GM21423 (cell line): ENCODE measurements at regions not wholly inside any gene's neighbourhood (a gene's known extent, or its start where the extent isn't known, plus 50 kb on each side); places are given as distances from the start of the nearest gene placed in this dataset.
"Not testable (repeated sequence)": the region's sequence is repeated elsewhere in the genome, so short reads cannot be mapped to it uniquely, and the experiment has no call there.

ENCODE experiments used
- ATAC-seq: cut with Tn5 transposase; IDR thresholded peaks from one replicate; pipeline ENCODE4 v1.9.1; 2021; ENCODE audit warnings: mild to moderate bottlenecking, moderate library complexity; ENCODE audit not compliant: unreplicated experiment

DNA sequence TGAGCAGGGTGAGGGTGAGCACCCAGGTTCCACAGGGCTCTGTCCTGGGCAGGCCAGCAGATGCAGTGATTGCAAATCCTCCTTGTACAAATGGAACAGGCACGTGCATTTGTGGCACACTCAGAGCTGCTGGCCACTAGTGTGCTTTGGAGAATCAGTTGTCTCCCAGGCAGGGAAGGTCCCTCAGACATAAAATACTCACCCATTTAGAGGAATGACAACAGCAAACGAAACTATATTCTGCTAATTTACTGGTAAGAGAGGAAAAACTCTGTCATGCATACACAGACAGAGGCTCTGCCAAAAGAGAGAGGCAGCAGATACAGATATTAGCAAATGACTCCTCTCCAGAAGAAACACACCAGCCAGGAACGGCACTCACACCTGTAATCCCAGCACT lies 116.5 kb upstream of the PLGLB2 start:
- ATAC-seq = not testable (repeated sequence)

DNA sequence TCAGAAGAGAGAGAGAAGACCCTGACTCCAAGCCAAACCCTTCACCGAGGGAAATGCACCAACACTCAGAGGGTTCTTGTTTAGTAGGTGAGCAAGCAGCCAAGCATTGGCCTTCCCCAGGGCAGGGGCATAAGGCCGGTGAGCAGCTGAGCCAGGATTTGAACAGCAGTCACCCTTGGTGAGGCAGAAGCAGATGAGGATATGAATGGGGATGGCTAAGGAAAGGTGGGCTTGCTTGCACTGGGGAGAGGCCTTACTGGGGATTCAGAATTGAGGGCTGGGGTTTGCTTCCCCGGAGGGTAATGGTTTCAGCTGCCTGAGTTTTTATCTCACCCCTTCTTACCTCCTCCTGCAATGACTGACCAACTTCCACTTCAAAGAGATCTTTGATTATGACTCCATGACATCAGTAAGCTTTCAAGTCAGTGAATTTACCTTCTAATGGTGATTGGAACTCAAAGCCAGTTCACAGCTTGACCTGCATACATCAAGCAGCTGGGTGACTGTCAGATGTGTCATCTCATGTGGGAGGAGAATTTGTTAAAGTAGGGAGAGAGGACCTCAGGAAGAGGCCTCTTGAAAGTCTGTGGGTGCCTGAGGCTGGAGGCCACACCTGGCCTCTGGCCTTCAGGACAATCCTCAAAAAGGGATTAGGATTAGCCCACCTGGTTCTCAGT lies 114.5 kb upstream of the PLGLB2 start:
- not testable (repeated sequence) for ATAC-seq

DNA sequence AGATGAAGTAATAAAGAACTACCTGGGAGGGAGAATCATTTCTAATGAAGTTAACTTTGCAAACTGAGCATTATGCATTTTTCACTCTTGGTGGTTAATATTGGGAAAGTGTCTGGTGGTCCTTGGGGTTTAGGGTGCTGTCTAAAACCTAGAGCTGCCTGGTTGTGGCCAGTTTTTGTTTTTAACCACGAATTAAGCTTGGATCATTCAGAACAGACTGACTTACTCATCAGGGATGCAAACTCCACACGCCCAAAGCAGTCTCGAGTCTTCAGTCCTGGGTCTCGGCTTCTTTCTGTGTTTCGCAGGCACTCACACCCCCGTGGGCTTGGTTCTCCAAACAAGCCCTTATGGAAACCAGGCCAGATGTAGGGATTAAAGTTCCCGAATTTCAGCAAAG lies 113.8 kb upstream of the PLGLB2 start:
- not testable (repeated sequence) for ATAC-seq

DNA sequence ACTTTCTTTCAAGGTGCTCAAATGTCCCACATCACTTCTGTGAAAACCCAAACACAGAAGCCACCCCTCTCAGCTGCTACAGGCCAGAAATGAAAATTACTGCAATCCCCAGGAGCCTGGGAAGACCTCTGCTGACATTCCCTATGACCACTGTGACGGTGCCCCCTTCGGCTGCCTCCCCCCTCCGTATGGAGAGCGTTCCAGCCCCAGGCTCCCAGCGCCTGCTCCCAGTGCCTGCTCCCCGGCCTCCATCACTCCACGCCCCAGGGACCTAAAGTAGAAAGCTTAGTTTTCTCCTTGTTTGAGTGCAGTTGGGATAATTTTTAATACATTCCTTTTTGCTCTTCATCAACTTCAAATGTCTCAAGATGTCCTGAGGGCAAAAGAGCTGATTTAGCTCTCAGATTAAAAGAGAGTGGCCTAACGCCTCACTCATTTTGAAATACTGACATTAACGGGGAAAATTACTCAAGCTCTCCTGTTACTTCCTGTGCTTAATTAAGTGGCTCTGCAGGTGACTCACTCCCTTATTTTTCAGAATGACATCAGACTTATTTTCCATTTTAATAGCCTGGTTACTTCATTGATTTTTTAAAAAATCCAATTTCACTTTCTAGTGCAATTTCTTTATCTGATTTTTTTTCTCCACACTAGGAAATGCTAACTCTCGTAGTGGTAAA lies 112.8 kb upstream of the PLGLB2 start:
- not testable (repeated sequence) for ATAC-seq

DNA sequence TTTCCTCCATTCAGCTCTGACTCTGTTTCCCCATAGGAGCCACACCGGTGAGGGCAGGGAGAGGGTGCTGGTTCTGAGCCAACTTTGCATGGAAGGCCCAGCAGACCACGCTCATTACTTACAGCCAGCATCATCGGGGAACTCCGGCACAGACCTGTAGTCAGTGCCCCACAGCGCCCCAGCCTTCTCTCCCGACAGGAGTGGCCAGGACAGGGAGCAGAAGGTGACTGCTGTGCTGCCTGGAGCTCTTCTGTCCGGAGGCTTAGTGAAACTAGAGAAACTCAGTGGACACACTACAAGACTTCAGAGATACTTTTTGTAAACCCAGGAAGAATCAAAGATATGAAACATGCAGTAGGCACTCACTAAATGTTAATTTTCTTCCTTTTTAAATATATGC lies 111.6 kb upstream of the PLGLB2 start:
- not testable (repeated sequence) for ATAC-seq

DNA sequence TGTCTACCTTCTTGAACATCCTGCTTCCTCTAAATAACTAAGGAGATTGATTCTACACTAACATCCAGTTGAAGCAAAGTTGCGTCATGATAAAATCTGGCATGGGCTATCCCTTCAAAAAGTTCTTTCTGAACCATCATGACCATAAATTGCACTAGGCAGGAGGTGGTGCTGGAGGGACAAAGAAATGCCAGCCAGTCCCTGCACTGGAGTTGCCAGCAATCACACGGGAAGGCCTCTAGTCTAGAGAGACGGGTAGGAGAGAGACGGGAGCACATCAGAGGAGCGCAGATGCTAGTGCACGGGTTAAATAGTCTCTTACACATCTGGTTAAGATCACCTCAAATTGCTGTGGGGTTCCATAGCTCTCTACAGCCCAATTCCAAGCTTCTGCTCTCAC lies 111.2 kb upstream of the PLGLB2 start:
- ATAC-seq = not testable (repeated sequence)

DNA sequence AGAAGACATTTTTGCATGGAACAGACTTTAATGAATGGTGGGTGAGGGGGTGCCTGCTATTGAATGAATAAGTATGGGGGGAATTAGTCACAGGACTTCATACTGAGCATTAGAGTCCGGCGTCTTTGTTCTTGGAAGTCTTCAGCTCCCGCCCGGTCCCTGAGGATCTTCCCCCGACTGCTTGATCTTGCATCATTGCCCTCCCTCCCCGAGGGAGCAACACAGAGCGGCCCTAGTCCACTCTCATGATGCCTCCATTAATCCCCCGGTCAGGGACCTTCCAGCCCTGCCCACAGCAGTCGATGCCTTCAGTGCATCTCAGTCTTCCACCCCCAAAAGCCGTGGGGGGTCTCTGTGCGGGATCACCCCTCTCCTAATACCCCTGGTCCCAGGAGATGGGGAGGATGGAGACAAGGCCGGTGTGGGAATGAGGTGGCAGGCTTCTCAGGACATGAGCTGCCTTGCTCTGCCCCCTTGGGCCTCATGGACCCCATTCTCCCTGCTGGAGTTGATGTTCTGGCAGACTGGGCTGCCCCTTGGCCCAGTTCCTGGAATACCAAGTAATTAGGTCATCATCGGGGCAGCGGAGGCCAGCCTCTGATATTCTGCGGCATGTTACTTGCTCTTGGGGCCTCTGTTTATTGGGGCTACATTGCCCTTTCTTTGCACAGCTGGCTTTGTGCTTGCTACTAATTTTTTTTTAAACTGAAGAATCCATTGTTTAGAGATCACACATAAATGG lies 110.5 kb upstream of the PLGLB2 start:
- ATAC-seq = not testable (repeated sequence)

DNA sequence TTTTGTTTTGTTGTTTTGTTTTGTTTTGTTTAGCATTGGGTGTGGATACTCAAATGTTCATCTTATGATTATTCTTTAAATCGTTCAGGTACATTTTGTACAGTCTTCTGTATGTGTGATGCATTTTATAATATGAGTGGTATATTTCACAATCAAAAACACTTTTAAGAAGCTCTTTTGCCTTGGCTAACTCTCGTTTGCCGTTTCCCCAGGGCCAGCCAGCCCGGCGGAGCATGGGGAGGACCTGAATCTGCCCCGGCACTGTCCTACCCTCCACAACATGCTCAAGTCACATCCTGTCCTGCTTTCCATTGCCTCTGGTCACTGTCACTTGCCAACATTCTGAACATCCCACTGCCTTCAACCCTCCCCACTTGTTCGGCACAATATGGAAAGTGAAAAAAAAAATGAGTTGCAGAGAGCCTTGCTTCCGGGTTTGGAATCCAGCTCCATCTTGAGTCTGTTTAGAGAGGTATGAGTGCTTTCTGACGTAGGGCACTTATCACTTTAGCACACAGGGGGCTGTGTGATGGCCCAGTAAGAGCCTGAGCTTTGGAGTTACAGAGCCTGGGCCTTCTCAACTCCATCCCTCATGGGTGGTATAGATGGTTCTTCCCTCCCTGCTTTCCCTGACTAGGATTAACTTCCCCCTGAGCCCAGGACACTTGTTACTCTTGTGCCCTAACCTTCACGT lies 109.6 kb upstream of the PLGLB2 start:
- ATAC-seq = not testable (repeated sequence)

DNA sequence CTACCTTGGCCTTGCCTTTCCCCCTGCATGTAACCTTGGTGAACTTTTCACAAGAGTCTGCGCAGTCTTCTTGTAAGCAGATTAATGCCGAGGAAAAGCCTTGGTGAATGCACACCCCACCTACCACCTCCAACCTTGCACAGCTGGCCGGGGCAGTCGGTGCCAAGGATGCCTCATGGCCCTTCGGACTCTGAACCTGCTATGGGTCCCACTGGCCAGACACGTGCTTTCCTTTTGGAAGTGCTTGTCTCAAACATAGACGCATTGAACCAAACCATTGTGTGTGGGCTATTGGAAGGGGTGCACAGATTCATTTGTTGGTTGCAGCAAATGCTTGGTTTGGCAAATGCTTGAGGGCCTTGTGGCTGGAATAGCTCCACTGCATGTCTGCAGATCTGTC lies 109.0 kb upstream of the PLGLB2 start:
- ATAC-seq = not testable (repeated sequence)

DNA sequence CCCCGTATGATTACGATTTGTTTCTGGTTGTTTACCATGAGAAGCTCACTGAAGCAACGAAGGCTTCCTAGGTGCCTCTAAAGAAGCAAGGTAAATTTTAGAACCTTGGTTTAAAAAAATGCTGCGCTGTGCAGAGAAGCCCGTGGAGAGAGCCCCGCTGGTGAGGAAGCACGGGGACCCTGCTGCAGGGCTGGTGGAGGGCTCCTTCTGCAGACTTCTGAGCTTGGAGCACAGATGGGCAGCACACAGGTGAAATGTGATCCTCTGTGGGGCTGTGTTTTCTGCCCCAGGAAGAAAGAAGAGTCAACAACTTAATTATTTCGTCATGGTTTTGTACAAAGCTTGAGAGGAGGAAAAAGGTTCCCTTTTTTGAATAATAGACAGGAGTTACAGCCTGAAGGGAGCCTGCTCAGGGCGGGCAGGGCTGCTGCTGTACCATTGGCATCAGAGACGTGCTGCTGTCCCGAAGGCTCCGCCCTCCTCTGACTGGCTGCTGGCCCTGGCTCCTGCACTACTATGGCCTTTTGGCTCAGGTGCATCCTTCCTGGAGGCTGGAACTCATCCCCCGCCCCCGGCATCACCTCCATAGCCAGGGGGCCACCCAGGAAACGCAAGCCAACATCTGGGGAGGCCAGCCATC lies 108.0 kb upstream of the PLGLB2 start:
- ATAC-seq = not testable (repeated sequence)

DNA sequence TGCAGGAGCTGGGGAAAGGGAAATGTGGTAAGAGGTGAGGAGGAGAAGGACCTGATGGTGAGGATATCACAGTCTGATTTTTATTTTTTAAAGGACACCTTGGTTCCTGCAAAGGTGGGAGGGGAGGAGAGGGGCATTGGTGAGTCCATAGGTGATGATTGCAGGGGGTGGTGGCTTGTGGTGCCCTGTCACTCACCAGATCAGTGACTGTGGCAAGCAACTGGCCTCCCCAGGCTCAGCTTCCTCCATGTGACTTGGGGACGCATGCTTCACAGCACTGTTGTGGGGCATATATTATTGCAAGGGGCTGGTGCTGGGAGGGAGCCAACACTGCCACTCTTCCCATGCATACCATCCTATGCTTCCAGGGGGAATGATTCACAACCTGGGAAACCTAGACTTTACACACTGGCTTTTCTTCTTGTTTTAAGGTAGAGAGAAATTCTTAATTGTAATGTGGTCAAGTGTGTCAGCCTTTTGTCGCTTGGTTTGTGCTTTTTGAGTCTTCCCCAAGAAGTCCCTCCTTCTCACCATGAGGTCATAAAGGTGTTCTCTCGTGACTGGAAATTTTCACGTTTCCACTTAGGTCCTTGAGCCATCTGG lies 106.8 kb upstream of the PLGLB2 start:
- ATAC-seq = not testable (repeated sequence)

DNA sequence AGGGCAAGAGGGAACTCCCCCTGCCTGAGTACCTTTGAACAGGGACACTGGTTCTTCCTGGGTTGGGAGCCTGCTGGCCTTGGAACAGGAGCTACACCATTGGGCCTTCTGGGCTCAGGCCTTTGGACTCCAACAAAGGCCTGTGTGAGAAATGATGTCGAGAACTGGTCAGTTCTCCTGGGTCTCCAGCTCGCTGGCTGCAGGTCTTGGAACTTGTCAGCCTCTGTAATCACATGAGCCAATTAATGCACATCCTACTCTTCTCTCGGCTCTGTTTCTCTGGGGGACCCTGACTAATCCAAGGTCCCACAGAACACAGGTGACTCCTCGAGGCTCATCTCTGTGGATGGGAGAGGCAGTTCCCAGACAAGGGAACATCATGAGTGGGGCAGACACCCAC lies 104.7 kb upstream of the PLGLB2 start:
- not testable (repeated sequence) for ATAC-seq

DNA sequence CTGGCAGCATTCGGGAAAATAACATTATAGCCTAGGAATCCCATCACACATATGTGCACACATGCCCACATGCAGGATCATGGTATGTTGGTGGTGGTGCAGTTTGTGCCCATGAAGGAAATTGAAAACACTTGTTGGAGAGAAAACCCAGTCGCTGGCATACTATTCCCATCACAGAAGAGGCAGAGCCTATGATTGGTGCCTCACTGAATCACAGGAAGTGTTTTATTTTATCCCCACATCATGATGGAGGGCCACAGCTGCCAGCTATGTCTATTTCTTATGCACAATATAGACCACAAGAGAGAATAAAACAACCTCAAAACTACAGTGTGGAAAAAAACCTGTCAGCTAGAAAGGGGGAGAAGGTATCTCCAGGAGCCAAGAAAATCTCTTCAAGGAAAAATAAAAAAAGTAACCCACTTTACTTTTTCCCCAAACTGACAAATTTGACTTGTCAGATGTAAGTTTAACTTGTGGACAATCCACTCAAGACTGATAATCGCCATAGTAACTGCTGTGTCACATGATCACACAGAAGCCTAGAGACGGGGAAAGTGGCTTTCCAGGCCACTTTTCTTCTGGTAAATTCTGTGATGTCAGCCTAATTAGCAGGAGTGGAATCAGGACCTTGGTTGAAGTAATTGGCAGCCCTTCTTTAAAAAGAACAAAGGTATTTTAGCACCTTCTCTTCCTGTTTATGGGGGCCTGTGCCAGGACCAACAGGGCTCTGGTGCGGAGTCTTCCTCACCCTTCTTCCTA lies 100.0 kb upstream of the PLGLB2 start:
- not testable (repeated sequence) for ATAC-seq

DNA sequence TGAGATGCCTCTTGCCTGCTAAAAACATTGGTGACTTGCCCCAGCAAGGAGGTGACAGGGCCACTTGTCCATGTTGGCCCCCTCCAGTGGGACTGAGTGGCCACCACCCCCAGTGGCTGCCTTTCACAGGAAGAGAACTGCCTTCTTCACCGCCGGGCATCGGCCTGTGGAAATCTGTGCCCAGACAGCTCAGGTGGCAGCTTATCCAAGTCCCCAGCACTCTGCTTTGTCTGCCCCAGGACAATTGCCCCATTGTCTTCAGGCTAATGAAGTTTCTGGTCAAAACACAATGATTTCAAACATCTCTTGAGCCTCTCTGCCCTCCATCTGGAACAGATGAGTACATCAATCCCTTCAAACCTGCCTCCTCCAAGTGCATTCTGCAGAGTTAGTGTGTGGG lies 99.1 kb upstream of the PLGLB2 start:
- ATAC-seq = not testable (repeated sequence)

DNA sequence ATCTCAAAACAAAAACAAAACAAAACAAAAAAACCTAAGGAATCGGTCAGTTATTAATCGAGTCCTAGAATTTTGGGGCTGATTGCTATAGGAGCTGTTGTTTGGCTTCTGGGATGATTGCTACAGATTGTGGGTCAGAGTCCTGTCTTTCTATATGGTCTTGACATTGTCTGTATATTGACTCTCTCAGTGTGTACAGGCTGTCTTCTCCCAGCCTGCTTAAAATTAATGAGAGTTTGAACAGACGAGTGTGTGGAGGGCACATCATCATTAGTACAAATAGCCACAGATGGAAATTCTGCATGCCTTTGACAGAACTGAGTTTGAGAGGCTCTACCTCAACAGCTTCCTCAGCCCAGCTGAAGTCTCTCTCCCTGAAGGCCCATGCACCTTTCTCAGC lies 98.0 kb upstream of the PLGLB2 start:
- not testable (repeated sequence) for ATAC-seq

DNA sequence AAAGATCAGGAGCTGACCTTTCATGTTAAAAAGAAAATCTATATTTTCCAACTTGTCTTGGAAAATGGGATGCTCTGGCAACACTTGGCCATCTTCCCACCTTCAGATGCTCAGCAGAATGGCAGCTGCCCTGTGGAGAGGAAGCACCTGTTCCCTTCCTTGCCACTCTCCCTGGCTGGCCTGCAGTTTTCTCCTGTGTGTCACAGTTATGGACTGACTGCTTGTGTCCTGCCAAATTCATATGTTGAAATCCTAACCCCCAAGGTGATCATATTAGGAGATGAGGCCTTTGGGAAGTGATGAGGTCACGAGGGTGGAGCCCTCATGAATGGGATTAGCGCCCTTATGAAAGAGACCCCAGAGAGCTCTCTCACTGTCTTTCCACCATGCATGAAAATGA lies 97.0 kb upstream of the PLGLB2 start:
- not testable (repeated sequence) for ATAC-seq

DNA sequence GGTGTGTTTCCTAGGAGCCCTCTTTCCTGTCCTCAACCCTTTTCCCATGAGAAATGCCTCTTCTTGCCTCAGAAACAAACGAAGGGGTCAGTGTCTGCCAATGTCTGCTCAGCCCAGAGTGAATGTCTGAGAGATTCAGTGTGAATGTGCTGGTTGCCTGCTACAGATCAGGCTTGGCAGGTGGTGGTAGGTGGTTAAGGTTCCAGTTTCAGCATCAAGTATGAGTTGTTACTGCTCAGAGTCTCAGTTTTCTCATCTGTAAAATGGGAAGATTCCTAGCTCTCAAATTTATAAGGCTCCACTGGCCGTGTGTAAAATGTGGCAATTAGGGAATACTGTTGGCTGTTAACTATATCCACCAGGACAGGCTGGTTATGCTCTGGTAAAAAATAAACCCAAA lies 96.3 kb upstream of the PLGLB2 start:
- not testable (repeated sequence) for ATAC-seq

DNA sequence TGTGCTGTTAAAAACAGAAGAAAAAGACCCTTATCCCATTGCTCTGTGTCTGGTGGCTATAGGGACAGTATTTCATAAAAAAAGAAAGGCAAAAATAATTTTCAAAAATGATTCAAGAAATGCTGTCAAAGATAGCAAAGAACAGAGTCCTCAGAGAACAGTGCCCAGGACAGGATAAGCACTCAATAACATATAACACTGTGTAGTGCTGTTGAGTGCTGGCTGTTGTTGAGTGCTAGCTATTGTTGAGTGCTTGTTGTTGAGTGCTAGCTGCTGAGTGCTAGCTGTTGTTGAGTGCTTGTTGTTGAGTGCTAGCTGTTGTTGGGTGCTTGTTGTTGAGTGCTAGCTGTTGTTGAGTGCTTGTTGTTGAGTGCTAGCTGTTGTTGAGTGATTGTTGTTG lies 94.5 kb upstream of the PLGLB2 start:
- not testable (repeated sequence) for ATAC-seq

DNA sequence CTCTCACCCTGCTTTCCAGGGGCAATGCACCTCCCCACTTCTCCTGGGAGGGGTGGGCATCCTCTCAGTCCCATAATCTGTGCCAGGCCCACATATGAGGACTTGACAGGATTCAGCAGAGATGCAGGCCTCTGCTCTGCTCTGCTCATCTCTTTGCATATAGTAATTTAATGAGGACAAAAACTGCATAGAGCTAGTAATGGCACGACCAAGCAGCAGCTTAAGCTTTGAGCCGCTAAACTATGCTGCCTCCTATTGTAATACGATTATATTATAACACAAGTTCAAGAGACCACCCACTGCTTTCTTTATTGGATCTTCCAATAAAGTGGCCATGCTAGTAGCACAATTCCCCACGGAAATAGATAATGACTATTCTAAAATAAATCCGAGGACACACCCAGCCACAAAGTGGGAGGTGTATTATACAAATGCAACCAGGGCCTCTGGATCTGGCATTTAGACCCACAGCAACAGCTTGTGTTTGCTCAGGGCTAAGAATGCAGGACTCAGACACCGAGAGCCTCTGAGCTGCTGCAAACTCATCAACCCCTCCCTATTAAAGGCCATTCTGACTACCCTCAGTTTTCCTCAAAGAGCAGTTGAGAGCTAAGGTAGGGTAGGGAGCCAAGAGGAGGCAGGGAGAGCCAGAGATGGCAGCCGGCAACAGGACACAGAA lies 93.6 kb upstream of the PLGLB2 start:
- ATAC-seq = not testable (repeated sequence)
